G401 (cell line): ENCODE measurements at regions not wholly inside any gene's neighbourhood (a gene's known extent, or its start where the extent isn't known, plus 50 kb on each side); places are given as distances from the start of the nearest gene placed in this dataset.

Experiments
- DNase-seq: peaks from one replicate; pipeline ENCODE4 v3.0.0-alpha.2; 2015; ENCODE audit warnings: low spot score
- in situ Hi-C: cut with HindIII; loops from 2 replicates; pipeline ENCODE4 v1.10.0; 2016; ENCODE audit warnings: low sequenced_read_pairs, mixed read lengths

DNA sequence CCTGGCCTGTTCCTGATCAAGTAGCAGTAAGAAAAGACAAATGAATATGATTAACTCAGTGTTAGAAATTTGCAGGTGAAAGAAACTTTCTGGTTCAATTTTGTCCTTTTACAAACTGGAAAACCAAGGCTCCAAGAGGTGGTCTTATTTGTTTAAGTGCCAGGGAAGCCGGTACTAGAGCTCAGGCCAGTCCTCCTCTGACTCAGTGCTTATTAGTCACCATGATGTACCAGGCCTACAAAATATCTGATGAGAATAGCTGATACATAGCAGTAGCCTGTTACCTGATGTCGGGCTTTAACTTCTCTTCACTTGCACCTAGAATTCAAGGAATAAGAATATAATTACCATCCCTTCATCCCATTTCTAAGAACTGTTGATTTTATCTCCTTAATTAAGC, 394.8 kb downstream of the LMX1A start:
- in situ Hi-C loops = no loop called here
- no peak for DNase-seq

DNA sequence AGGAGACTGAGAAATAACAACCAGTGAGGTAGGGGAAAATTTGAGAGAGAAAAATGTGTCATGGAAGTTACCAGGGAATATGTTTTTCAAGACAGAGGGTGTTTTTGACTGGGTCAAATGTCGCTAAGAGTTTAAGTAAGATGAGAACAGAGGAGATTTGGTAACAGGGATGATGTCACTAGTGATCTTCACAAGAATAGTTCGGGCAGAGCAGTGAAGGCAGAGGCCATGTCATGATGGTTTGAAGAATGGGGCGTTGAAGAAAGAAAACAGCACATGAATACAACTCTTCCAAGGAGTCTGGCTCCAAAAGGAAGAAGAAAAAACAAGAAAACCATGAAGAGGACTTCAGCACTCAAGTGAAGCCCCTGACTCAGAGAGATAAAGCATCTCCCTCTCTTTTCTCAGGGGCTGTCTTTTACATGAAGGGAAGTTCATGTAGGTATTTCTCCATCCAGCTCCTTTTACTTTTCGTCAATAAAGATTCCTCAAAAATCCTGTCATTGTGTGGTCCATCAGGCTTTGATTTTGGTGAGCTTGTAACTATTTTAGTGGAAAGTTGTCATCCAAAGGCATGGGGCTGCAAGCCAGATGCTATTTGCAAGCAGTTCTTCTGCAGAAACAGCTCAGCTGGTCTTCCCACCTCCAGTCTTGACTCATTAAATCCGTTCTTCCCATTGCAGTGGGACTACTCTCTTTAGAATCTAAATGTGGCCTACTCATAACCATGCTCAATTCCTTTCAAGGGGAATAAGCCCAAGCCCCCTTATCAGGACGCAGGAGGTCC, 397.3 kb downstream of the LMX1A start:
- in situ Hi-C loops = no loop called here

DNA sequence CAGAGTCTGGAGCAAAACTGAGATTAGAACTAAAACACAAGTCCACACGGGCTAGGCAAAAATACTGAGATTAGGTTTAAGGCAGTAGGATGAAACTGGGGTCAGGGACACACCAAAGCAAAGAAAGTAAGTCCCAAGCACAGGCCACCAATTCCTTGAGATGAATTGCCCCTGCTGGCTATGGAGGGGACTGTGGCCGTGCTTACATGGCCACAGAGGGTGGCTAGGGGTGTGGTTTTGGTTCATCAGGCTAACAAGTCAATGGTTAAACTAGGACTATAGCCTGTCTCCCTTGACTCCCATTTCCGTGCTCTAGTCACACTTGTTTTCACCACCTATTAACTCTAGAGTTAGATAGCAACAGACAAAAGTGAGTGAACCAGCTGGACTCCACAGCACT, 394.8 kb downstream of the PBX1 start:
- in situ Hi-C loops = no loop called here
- DNase-seq = no peak

More for the DNA sequence above, 397.3 kb downstream of the LMX1A start:
- no peak for DNase-seq

DNA sequence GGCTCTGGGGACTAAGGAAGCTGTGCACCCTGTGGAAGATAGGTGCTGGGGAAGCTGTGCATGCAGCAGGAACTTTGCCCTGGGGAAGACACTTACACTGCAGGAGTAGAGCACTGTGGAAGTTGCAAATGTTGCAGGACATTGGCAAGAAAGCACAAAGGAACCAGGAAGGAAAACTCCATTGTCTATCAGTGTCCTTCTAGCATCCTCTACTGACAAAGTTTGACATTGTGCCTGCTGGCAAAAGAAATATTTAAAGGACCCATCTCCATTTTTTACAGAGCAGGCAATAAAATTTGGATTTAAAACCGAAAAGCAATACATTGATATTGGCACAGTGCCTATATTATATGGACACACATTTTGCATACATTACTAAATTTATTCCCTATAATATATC, 394.1 kb downstream of the PBX1 start:
- in situ Hi-C loops = no loop called here
- no peak for DNase-seq

DNA sequence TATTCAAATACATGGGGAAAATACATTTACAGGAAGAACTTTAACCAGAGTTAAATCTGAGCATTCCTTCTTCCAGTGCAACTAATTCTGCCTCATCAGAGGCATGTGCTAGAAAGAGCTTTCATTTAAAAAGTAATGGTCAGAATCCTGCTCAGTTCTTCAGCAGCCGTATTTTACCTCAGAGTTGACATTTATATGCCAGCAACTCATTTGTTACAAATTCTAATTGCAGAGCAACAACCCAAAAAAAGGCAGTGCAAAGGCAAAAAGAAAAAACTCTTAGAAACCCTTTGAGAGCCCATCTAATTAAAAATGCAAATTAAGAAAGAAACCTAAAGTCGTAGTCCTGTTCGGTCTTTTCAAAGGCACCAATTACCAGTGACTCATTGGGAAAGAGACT, 392.5 kb downstream of the PBX1 start:
- in situ Hi-C loops = no loop called here

DNA sequence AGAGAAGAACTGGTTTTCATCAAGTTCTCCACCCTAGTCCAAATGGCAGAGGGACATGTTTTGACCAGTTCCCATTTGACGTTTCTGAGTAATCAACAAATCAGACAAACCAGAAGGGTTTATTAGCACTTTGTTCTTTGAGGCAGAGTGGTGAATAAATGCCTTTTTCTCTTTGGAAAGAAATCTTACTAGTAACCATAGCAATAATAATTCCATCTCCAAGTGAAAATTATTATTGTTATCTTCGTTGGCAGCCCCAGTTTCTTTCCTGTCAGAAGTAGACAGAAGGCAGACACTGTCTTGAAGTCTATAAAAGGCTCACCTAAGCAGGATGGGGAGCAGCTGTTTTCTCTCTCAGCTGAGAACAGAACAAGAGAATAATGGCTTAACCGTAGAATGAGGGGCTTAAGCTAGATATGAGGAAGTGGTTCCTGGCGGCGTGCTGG, 391.6 kb downstream of the PBX1 start:
- in situ Hi-C loops = no loop called here

More for the DNA sequence above, 392.5 kb downstream of the PBX1 start:
- no peak for DNase-seq

DNA sequence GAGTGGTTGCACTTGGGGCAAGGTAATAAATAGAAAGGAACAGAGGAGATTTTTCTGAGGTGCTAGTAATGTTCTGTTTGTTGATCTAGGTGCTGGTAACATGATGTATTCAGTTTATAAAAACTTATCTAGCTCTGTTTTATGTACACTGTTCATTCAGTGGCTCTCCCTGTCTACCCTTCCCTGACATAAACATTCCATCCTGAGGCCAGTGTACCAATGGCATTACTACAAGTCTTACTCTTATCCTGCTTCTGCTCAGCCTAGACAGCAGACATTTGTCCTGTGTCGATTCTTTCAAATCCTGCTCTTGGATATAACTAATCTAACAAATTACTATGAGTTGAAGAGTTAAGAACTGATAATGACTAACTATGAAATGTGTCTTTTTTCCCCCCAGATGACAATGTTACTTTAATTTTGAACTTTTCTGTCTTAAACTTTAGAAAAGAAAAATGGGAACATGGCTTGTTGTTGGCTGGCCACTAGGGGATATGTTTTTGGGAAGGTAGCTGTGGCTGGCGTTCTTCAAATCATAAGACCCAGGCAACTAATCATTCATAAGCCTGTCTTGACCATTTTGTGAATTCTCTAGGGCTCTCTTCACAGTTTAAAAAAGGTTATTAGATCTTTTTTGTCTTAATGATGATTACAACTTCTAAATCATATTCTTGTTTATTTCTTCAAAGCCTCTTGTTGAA, 390.9 kb downstream of the PBX1 start:
- in situ Hi-C loops = no loop called here
- no peak for DNase-seq

More for the DNA sequence above, 391.6 kb downstream of the PBX1 start:
- DNase-seq = no peak

DNA sequence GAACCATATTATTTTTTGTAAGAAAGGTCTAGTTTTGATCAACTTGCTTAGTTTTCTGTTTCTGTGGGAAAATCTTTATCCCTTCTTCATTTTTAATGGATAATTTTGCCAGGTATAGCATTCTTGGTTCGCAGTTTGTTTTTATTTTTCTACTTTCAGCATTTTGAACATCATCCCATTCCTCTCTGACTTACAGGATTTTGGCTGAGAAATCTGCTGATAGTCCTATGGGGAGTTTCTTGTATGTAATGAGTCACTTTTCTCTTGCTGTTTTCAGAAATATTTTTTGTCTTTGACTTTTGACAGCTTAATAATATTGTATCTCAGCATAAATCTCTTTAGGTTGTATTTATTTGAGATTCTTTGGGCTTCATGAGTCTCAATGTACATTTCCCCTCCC, 389.1 kb downstream of the PBX1 start:
- in situ Hi-C loops = no loop called here
- no peak for DNase-seq

DNA sequence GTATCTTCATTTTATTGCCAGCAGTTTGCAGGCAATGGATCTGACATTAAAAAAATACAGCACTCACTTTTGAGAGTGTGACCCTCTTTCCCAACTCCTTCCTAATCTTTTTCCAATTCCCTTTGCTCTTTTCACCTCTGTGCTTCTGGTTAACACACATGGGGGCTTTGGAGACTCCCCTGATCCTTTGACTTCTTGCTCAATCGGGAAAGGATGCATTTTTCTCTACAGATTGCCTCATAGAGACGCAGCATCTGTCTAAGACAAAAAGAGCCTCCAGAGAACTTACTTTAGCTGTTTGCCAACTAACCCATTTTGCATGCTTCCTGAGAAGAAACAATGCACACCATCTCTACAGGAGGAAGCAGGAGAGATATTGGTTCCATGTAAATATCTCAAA, 378.3 kb downstream of the PBX1 start:
- in situ Hi-C loops = no loop called here
- no peak for DNase-seq

DNA sequence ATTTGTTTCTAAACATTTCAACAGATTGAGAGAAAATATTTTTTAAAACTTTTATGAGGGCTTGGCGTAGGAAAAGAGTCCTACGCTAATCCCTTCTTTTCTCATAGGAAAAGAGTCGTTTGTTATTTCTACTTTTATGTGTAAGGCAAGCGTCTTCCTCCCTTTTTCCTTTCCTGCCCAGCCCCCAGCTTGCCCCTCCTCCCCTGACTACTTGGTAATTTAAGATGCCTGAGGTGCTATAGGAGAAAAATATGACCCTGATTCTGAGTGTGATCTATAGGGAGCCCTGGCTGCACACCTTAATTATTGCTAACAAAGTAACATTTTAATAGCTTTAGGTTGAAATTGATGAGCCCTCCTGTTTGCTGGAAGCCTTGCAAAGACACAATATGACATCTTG, 373.6 kb downstream of the PBX1 start:
- DNase-seq = no peak
- in situ Hi-C loops = no loop called here

DNA sequence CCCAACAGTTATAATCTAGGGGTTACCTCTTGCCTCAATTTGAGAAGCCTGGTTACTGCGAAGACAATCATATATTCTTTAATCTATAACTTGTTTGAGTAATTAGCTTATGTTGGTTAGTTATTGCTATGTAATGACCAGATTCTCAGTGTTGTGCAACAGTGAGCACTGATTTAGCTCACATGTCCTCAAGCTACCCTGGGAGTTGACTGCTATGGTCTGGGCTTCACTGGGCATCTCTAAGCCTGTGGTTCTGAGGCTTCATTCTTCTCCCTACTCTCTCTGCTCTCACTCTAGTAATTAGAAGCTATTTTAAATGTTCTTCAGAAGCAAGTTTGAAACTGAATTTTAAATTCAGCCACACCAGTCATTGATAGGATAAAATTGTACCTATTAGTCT, 371.8 kb downstream of the PBX1 start:
- in situ Hi-C loops = no loop called here

DNA sequence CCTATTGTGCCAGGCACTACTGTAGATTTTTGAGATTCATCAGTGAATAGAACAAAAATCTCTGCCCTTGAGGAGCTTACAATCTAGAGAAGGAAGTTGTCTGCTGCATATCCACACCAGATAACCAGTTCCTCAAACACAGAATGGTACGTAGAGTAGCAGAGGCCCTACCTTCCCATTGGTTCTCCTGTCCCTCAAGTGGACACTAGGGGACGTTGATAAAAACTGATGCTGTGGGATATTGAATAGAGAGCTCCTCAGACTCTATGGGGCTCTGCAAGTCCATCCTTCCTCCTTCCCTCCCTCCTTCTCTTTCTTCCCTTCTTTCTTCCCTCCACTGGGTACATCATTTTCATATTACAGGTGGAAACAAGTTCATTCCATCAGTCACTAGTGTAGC, 371.3 kb downstream of the PBX1 start:
- in situ Hi-C loops = no loop called here
- no peak for DNase-seq

More for the DNA sequence above, 371.8 kb downstream of the PBX1 start:
- DNase-seq = no peak

DNA sequence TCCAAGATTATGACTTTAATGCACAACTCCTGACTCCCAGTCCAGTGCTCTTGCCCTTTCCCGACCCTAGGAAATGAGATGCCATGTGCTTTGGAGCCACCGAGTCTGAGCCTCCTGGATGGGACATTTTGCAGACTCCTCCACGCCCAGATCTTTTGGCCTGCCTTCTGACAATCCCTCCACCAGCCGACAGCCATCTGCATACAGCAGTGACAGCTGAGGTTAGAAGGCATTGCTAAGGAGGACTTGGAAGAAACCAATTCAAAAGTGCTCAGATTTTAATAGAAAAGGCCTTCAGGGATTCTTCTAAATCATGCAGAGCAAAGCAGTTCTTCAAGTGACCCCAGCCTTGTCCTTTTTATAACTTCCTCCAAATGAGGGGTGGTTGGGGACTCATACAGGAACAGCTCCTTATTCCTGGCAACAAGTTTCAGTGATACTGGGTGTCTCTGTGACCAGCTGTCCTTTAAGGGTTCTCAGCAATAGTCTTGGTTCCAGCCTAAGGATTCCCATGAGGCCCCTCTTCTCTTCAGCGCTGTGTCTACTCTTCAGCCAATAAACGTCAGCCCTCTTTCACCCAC, 369.3 kb downstream of the PBX1 start:
- in situ Hi-C loops = no loop called here
- DNase-seq = no peak

DNA sequence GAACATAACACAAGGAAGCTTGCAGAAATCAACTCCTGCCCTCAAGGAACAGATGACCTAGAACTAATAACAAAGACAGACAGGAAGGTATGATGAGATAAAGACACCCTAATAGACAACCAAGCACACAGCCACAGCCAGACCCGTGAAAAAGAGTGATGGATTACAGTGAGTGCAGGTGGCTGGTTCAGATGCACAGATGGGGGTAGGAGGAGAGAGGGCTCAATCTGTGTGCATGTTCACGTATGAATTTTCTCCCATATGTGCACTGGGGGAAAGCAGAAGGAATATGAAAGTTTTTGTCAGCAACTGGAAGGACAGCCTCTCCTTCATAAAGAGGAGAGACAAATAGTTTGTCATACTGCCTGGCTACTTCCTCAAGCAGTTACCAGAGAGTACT, 367.1 kb downstream of the PBX1 start:
- DNase-seq = no peak
- in situ Hi-C loops = no loop called here

DNA sequence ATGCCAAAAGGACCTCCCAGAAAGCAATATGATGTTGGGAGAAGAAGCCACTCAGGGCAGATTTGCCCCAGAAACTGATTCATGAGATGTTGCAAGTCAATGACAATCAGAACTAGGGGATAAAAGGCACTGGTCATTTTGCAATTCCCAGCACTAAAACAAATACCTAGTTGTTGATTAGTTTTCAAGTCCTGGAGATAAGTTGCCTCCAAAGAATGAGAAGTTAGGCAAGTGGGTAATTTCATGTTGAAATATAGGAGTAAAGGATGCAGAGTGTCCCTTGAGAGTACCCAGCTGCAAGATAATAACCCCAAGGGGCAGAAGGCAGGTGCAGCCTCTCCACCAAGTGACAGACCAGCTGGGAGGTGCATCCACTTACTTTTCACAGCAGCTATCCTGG, 363.6 kb downstream of the PBX1 start:
- in situ Hi-C loops = no loop called here
- DNase-seq = no peak

DNA sequence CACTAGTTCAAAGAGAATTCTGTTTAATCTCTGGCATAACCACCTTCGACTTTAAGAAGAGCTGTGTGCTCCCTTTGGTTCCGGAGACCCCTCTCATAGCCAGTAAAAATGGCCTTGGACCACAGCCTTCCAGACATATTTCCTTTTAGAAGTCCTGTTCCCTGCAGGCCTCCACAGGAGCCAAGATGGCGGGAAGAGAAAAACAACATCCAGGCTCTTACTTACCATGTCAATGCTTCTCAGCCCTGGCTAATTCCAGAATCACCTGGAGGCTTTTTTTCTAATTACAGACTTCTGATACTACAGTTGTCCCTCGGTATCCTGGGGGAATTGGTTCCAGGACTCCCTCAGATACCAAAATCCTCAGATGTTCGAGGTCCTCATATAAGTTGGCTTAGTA, 362.5 kb downstream of the PBX1 start:
- in situ Hi-C loops = no loop called here
- DNase-seq = no peak

DNA sequence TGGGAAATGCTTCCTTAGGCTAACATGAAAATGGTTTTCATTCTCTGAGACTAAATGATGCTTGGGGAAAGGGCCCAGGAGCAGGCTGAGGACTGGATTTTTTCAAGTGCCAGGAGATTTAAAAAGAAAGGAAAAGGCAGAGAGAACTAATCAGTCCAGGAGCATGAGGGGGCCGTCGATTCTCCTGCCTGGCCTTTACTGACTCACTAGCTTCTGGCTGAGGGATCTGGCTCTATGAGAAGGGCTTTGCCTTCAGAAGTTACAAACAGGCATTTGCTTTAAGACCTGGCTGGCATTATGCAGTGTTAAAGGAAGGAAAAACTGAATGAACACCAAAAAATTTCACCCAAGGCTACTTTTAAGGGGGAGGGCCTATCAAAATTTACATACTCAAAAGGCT, 359.2 kb downstream of the PBX1 start:
- in situ Hi-C loops = no loop called here
- no peak for DNase-seq

DNA sequence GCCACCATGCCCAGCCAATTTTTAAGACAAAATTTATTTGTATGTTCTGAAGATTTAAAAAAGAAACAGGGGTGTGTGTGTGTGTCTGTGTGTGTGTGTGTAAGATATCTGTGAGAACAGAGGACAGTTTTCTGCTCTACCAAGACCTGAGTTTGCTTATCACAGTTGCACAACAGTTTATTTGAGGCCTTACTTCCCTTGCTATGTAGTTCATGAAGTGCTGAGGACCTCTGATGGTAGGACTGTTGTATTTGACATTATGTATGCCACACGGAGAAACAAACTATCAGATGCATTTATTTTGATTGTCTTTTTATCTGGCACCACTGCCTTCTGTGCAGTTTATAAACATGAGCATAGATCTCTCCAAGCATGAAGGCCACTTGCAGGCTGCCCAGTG, 355.2 kb downstream of the PBX1 start:
- DNase-seq = peak; percentile 2
- in situ Hi-C loops = no loop called here

DNA sequence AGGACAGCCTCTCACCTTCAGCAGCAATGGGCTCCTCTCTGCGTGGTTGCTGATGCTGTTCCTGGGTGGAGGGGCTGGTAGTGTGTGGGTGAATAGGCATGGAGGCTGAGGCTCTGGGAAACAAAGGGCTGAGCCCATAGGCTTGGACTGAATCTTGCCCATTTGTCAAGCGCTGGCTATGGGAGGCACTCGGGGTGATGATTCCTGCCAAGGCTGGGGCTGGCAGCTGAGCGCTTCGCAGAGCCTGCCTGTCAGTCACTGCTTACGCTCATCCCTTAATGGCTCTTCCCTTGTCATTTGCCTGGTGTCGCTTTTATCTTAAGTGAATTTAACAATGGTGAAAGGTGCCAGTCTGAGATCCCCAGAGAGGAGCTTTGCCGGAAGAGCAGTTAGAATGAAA, 353.3 kb downstream of the PBX1 start:
- DNase-seq = no peak
- in situ Hi-C loops = no loop called here

DNA sequence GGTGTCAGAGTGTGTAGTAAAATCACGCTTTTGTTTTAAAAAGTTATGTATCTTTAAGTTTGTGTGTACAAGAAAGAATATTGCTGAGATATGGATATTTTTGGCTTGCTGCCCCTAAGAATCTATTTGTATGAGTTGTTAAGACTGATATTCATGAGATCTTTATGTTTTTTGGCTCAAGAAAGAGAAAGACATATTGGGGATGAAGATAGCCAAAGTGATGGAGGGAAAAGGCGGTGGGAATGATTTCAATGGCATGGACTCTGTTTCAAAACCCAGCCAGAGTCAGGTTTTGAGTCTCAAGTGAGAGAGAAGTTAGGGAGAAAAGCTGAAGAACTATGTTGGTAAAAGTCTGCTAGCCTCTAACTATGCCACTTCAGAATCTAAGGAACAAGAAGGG, 351.7 kb downstream of the PBX1 start:
- in situ Hi-C loops = no loop called here
- no peak for DNase-seq
